SK-N-SH treated with all-trans-retinoic acid at 6 μM for 48 hours (cell line): ENCODE measurements at regions not wholly inside any gene's neighbourhood (a gene's known extent, or its start where the extent isn't known, plus 50 kb on each side); places are given as distances from the start of the nearest gene placed in this dataset.

Experiments
- ATAC-seq: fragments of 200-7000 bp; cut with Tn5 transposase; 3 replicates; pipeline ENCODE4 v1.9.1; 2020; ENCODE audit warnings: mild to moderate bottlenecking, moderate library complexity
- CSDC2 ChIP-seq: fragments of 250-450 bp; sonication (Bioruptor Pico); IDR thresholded peaks from 2 replicates; pipeline ENCODE4 v1.5.0; 2020; ENCODE audit warnings: mild to moderate bottlenecking, moderate library complexity
- ESRRG ChIP-seq: fragments of 250-450 bp; sonication (Bioruptor Pico); IDR thresholded peaks from 2 replicates; pipeline ENCODE4 v1.6.1; 2021; ENCODE audit warnings: mild to moderate bottlenecking
- GLIS3 ChIP-seq: fragments of 250-450 bp; sonication (Bioruptor Pico); IDR thresholded peaks from 2 replicates; pipeline ENCODE4 v1.5.0; 2020; ENCODE audit warnings: mild to moderate bottlenecking, moderate library complexity
- OSR1 ChIP-seq: fragments of 250-450 bp; sonication (Bioruptor Pico); IDR thresholded peaks from 2 replicates; pipeline ENCODE4 v1.8.0; 2022; ENCODE audit warnings: moderate library complexity, mild to moderate bottlenecking, inconsistent platforms
- PPARA ChIP-seq: fragments of 250-450 bp; sonication (Bioruptor Pico); IDR thresholded peaks from 2 replicates; pipeline ENCODE4 v1.5.0; 2020; ENCODE audit warnings: mild to moderate bottlenecking, borderline replicate concordance
- RARB ChIP-seq: fragments of 250-450 bp; sonication (Bioruptor Pico); IDR thresholded peaks from 2 replicates; pipeline ENCODE4 v1.8.0; 2021; ENCODE audit warnings: mild to moderate bottlenecking, moderate library complexity
- SNAI2 ChIP-seq: fragments of 250-450 bp; sonication (Bioruptor Pico); IDR thresholded peaks from 2 replicates; pipeline ENCODE4 v1.5.0; 2020; ENCODE audit warnings: mild to moderate bottlenecking, moderate library complexity
- TCF4 ChIP-seq: fragments of 250-450 bp; sonication (Bioruptor Pico); IDR thresholded peaks from 2 replicates; pipeline ENCODE4 v1.8.0; 2021; ENCODE audit warnings: mild to moderate bottlenecking, moderate library complexity, borderline replicate concordance
- TOX ChIP-seq: fragments of 250-450 bp; sonication (Bioruptor Pico); IDR thresholded peaks from 2 replicates; pipeline ENCODE4 v1.8.0; 2021; ENCODE audit warnings: mild to moderate bottlenecking, moderate library complexity, borderline replicate concordance
- ZC3H10 ChIP-seq: fragments of 250-450 bp; sonication (Bioruptor Pico); IDR thresholded peaks from 2 replicates; pipeline ENCODE4 v1.5.1; 2021; ENCODE audit warnings: mild to moderate bottlenecking, moderate library complexity
- ZFP3 ChIP-seq: fragments of 250-450 bp; sonication (Bioruptor Pico); IDR thresholded peaks from 2 replicates; pipeline ENCODE4 v1.5.0; 2020; ENCODE audit warnings: mild to moderate bottlenecking, moderate library complexity
- ZFP30 ChIP-seq: fragments of 450-650 bp; formaldehyde crosslinking; IDR thresholded peaks from 2 replicates; pipeline ENCODE4 v1.5.0; 2022; ENCODE audit warnings: mild to moderate bottlenecking, moderate library complexity
- ZNF565 ChIP-seq: fragments of 450-650 bp; formaldehyde crosslinking; conservative IDR thresholded peaks from 2 replicates; pipeline ENCODE4 v1.5.0; 2020; ENCODE audit warnings: low read depth, mild to moderate bottlenecking, moderate library complexity
- ZNF70 ChIP-seq: fragments of 450-650 bp; formaldehyde crosslinking; IDR thresholded peaks from 2 replicates; pipeline ENCODE4 v1.5.0; 2020; ENCODE audit warnings: mild to moderate bottlenecking, moderate library complexity
- ZNF8 ChIP-seq: fragments of 450-650 bp; formaldehyde crosslinking; IDR thresholded peaks from 2 replicates; pipeline ENCODE4 v1.5.0; 2020; ENCODE audit warnings: mild to moderate bottlenecking, moderate library complexity
- TF ChIP-seq, protein P1 (sequence below): fragments of 250-450 bp; sonication (Bioruptor Pico); IDR thresholded peaks from 2 replicates; pipeline ENCODE4 v1.8.0; 2021; ENCODE audit warnings: low read depth, mild to moderate bottlenecking, moderate library complexity, borderline replicate concordance
- TF ChIP-seq, protein P2 (sequence below): fragments of 250-450 bp; sonication (Bioruptor Pico); IDR thresholded peaks from 2 replicates; pipeline ENCODE4 v1.5.1; 2021; ENCODE audit warnings: mild to moderate bottlenecking, moderate library complexity
- TF ChIP-seq, protein P3 (sequence below): fragments of 250-450 bp; sonication (Bioruptor Pico); IDR thresholded peaks from 2 replicates; pipeline ENCODE4 v1.5.1; 2020; ENCODE audit warnings: low read depth, mild to moderate bottlenecking, moderate library complexity
- TF ChIP-seq, protein P4 (sequence below): fragments of 250-450 bp; sonication (Bioruptor Pico); IDR thresholded peaks from 2 replicates; pipeline ENCODE4 v1.5.0; 2020; ENCODE audit warnings: mild to moderate bottlenecking, moderate library complexity

DNA sequence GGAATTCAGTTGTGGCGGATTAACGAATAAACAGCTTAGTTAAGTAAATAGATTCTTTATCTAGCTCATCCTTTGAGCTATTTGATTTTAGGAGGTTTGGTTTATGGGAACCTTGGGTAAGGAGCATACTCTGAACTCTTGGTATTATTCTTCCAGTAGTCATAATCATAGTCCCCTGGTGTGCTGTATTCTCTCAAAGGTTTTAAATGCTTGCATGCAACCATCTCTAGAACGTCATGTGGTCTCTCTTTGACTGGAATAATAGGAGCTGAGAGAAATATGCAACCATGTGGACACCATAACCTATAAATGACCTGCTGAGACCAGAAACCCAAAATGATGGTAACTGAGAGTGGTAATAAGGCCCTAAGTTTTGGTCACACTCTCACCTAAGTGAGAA lies 951.6 kb upstream of the MIR17HG start (continued):
- TF ChIP-seq, protein P1, sequence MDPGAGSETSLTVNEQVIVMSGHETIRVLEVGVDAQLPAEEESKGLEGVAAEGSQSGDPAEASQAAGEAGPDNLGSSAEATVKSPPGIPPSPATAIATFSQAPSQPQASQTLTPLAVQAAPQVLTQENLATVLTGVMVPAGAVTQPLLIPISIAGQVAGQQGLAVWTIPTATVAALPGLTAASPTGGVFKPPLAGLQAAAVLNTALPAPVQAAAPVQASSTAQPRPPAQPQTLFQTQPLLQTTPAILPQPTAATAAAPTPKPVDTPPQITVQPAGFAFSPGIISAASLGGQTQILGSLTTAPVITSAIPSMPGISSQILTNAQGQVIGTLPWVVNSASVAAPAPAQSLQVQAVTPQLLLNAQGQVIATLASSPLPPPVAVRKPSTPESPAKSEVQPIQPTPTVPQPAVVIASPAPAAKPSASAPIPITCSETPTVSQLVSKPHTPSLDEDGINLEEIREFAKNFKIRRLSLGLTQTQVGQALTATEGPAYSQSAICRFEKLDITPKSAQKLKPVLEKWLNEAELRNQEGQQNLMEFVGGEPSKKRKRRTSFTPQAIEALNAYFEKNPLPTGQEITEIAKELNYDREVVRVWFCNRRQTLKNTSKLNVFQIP (CRISPR knock-in tag): no peak
- no peak for TF ChIP-seq ZC3H10
- TF ChIP-seq CSDC2 (CRISPR knock-in tag): no peak
- no peak for TF ChIP-seq TCF4
- no peak for TF ChIP-seq SNAI2 (CRISPR knock-in tag)

DNA sequence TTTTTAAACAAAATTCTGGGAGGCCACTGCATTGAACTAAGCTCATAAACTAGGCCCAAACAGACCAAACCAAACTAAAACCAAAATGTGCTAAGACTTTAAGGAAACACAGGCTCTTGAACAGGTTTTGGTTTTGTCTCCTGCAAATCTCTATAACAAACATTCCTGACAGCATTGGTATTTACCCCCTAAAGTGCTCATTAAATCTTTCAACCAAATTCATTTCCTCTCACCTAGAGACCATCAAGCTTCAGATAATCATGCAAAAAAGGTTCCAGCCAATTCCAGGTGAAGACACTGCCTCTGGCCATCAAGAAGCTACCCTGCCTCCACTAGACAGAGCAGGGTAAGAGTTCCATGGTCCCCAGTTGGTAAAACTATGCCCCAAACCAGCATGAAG lies 951.2 kb upstream of the MIR17HG start:
- ATAC-seq: no peak
- TF ChIP-seq, protein P2, sequence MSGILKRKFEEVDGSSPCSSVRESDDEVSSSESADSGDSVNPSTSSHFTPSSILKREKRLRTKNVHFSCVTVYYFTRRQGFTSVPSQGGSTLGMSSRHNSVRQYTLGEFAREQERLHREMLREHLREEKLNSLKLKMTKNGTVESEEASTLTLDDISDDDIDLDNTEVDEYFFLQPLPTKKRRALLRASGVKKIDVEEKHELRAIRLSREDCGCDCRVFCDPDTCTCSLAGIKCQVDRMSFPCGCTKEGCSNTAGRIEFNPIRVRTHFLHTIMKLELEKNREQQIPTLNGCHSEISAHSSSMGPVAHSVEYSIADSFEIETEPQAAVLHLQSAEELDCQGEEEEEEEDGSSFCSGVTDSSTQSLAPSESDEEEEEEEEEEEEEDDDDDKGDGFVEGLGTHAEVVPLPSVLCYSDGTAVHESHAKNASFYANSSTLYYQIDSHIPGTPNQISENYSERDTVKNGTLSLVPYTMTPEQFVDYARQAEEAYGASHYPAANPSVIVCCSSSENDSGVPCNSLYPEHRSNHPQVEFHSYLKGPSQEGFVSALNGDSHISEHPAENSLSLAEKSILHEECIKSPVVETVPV (CRISPR knock-in tag): no peak
- TF ChIP-seq ZNF565 (CRISPR knock-in tag): no peak
- no peak for TF ChIP-seq ZFP30 (CRISPR knock-in tag)

DNA sequence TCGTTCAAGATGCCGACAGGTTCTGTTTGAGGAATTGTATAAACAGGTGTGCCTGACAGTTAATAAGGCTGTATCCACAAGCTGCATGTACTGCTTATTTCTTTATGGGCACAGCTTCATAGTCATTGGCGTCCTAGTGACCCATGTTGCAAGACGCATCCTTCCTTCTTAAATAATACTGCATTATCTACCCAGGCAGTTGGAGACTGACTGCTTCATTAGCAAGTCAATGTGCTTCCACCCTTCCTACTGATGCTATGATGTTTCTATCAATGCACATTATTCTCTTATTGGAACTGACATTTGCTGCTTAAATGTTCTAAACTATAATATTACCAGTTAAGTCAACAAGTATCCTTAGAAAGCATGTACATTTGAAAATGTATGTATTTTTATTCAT lies 950.0 kb upstream of the MIR17HG start:
- ATAC-seq: no peak
- TF ChIP-seq ESRRG (CRISPR knock-in tag) (no peak), ZFP3 (CRISPR knock-in tag) (no peak), OSR1 (CRISPR knock-in tag) (no peak), ZC3H10 (no peak), ZNF565 (CRISPR knock-in tag) (no peak), ZNF70 (CRISPR knock-in tag) (no peak), PPARA (CRISPR knock-in tag) (no peak), RARB (no peak), TCF4 (no peak), CSDC2 (CRISPR knock-in tag) (no peak)
- TF ChIP-seq, protein P3, sequence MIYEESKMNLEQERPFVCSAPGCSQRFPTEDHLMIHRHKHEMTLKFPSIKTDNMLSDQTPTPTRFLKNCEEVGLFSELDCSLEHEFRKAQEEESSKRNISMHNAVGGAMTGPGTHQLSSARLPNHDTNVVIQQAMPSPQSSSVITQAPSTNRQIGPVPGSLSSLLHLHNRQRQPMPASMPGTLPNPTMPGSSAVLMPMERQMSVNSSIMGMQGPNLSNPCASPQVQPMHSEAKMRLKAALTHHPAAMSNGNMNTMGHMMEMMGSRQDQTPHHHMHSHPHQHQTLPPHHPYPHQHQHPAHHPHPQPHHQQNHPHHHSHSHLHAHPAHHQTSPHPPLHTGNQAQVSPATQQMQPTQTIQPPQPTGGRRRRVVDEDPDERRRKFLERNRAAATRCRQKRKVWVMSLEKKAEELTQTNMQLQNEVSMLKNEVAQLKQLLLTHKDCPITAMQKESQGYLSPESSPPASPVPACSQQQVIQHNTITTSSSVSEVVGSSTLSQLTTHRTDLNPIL (CRISPR knock-in tag): no peak
- TF ChIP-seq, protein P2 (CRISPR knock-in tag): no peak
- TF ChIP-seq, protein P1 (CRISPR knock-in tag): no peak
- TF ChIP-seq, protein P4, sequence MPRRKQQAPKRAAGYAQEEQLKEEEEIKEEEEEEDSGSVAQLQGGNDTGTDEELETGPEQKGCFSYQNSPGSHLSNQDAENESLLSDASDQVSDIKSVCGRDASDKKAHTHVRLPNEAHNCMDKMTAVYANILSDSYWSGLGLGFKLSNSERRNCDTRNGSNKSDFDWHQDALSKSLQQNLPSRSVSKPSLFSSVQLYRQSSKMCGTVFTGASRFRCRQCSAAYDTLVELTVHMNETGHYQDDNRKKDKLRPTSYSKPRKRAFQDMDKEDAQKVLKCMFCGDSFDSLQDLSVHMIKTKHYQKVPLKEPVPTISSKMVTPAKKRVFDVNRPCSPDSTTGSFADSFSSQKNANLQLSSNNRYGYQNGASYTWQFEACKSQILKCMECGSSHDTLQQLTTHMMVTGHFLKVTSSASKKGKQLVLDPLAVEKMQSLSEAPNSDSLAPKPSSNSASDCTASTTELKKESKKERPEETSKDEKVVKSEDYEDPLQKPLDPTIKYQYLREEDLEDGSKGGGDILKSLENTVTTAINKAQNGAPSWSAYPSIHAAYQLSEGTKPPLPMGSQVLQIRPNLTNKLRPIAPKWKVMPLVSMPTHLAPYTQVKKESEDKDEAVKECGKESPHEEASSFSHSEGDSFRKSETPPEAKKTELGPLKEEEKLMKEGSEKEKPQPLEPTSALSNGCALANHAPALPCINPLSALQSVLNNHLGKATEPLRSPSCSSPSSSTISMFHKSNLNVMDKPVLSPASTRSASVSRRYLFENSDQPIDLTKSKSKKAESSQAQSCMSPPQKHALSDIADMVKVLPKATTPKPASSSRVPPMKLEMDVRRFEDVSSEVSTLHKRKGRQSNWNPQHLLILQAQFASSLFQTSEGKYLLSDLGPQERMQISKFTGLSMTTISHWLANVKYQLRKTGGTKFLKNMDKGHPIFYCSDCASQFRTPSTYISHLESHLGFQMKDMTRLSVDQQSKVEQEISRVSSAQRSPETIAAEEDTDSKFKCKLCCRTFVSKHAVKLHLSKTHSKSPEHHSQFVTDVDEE (CRISPR knock-in tag): no peak
- TF ChIP-seq, all 23 proteins: peak for 0

DNA sequence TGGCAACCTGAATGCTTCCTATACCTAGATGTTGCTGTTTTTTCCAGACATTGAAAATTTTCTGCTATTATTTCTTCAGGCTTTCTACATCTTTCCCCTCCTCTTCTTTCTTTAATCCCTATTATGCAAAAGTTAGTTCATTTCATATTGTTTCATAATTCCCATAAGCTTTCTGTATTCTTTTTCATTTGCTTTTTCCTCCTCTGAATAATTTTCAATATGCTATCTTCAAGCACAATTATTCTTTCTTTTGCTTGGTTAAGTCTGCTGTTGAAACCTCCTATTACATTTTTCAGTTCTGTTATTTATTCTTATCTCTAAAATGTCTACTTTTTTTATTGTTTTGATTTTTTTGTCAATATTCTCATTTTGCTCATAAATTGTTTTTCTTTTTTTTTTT lies 947.1 kb upstream of the MIR17HG start:
- ATAC-seq: no peak
- TF ChIP-seq ZFP3 (CRISPR knock-in tag) (no peak), TCF4 (no peak), ZNF70 (CRISPR knock-in tag) (no peak), GLIS3 (no peak), PPARA (CRISPR knock-in tag) (no peak), TOX (no peak), ZFP30 (CRISPR knock-in tag) (no peak), ZNF565 (CRISPR knock-in tag) (no peak), ZNF8 (no peak), ESRRG (CRISPR knock-in tag) (no peak), RARB (no peak)
- TF ChIP-seq, protein P1 (CRISPR knock-in tag): no peak
